Neural cell (in vitro differentiated cells): ENCODE measurements at regions not wholly inside any gene's neighbourhood (a gene's known extent, or its start where the extent isn't known, plus 50 kb on each side); places are given as distances from the start of the nearest gene placed in this dataset.

Experiments used
- H2AFZ ChIP-seq: fragments of 200-600, 300-800 bp; sonication (generic), shearing (Covaris generic); 2 replicates; pipeline ENCODE4 v1.6.0; 2014; ENCODE audit warnings: low read depth, mild to moderate bottlenecking, antibody characterized with exemption, low read length, moderate library complexity
- H3F3A ChIP-seq: fragments of 200-600 bp; shearing (Covaris generic); 2 replicates; pipeline ENCODE4 v1.6.1; 2016; ENCODE audit warnings: mild to moderate bottlenecking, moderate library complexity, mixed read lengths, antibody characterized with exemption, low read length; ENCODE audit not compliant: insufficient read depth, poor library complexity, severe bottlenecking
- H3K27ac ChIP-seq: fragments of 200-600, 300-800 bp; sonication (generic), shearing (Covaris generic); 2 replicates; pipeline ENCODE4 v1.5.1; 2014; ENCODE audit warnings: mild to moderate bottlenecking, low read length, moderate library complexity
- H3K27me3 ChIP-seq: fragments of 300-800, 200-600 bp; sonication (generic), shearing (Covaris generic); 2 replicates; pipeline ENCODE4 v1.6.0; 2014; ENCODE audit warnings: mild to moderate bottlenecking, low read depth, low read length, moderate library complexity; ENCODE audit not compliant: insufficient read depth
- H3K36me3 ChIP-seq: fragments of 300-800, 200-600 bp; sonication (generic), shearing (Covaris generic); 2 replicates; pipeline ENCODE4 v1.5.1; 2014; ENCODE audit warnings: mild to moderate bottlenecking, antibody characterized with exemption, low read length, moderate library complexity; ENCODE audit not compliant: insufficient read depth
- H3K4me2 ChIP-seq: fragments of 300-800, 200-600 bp; sonication (generic), shearing (Covaris generic); 2 replicates; pipeline ENCODE4 v1.6.0; 2014; ENCODE audit warnings: mild to moderate bottlenecking, low read length
- H3K4me3 ChIP-seq: fragments of 300-800, 200-600 bp; sonication (generic), shearing (Covaris generic); 2 replicates; pipeline ENCODE4 v1.5.1; 2014; ENCODE audit warnings: mild to moderate bottlenecking, low read length, moderate library complexity
- H3K79me2 ChIP-seq: fragments of 200-600 bp; shearing (Covaris generic); replicated peaks from 2 replicates; pipeline ENCODE4 v1.6.0; 2014; ENCODE audit warnings: mild to moderate bottlenecking, low read length, moderate library complexity; ENCODE audit not compliant: insufficient read depth
- H3K9ac ChIP-seq: fragments of 300-800, 200-600 bp; sonication (generic), shearing (Covaris generic); 2 replicates; pipeline ENCODE4 v1.6.1; 2016; ENCODE audit warnings: mild to moderate bottlenecking, low read length, mixed read lengths
- H3K9me2 ChIP-seq: fragments of 200-600 bp; shearing (Covaris generic); 2 replicates; pipeline ENCODE4 v1.6.1; 2016; ENCODE audit warnings: mild to moderate bottlenecking, low read length, mixed read lengths; ENCODE audit not compliant: insufficient read depth
- H3K9me3 ChIP-seq: fragments of 200-600, 300-800 bp; sonication (generic), shearing (Covaris generic); 2 replicates; pipeline ENCODE4 v1.6.1; 2016; ENCODE audit warnings: mild to moderate bottlenecking, mixed run types, low read length, moderate library complexity, mixed read lengths
- H4K20me1 ChIP-seq: fragments of 200-600 bp; shearing (Covaris generic); 2 replicates; pipeline ENCODE4 v1.6.1; 2016; ENCODE audit warnings: mild to moderate bottlenecking, mixed run types; ENCODE audit not compliant: insufficient read depth
- EP300 ChIP-seq: fragments of 450-650 bp; conservative IDR thresholded peaks from 2 replicates; pipeline ENCODE4 v1.6.1; 2014; ENCODE audit warnings: antibody characterized with exemption, mild to moderate bottlenecking, moderate library complexity; ENCODE audit not compliant: poor library complexity, severe bottlenecking
- EZH2 ChIP-seq: fragments of 200-600, 300-800 bp; shearing (Covaris generic), sonication (generic); IDR thresholded peaks from 2 replicates; pipeline ENCODE4 v1.6.1; 2014; ENCODE audit warnings: antibody characterized with exemption, low read length, borderline replicate concordance, mild to moderate bottlenecking; ENCODE audit not compliant: insufficient read depth, poor library complexity, severe bottlenecking
- MXI1 ChIP-seq: fragments of 450-650 bp; conservative IDR thresholded peaks from 2 replicates; pipeline ENCODE4 v1.6.1; 2014; ENCODE audit warnings: antibody characterized with exemption, mild to moderate bottlenecking; ENCODE audit not compliant: poor library complexity, severe bottlenecking
- POLR2AphosphoS5 ChIP-seq: IDR thresholded peaks from 2 replicates; pipeline ENCODE4 v1.6.1; 2012
- RAD21 ChIP-seq: fragments of 450-650 bp; conservative IDR thresholded peaks from 2 replicates; pipeline ENCODE4 v1.6.1; 2014; ENCODE audit warnings: antibody characterized with exemption, mild to moderate bottlenecking, moderate library complexity
- SMC3 ChIP-seq: fragments of 450-650 bp; conservative IDR thresholded peaks from 2 replicates; pipeline ENCODE4 v1.6.1; 2014; ENCODE audit warnings: antibody characterized with exemption, mild to moderate bottlenecking, moderate library complexity; ENCODE audit not compliant: poor library complexity
- TAF1 ChIP-seq: IDR thresholded peaks from 2 replicates; pipeline ENCODE4 v1.6.1; 2012; ENCODE audit warnings: low read depth
- TF ChIP-seq, protein P1 (sequence below): fragments of 450-650 bp; IDR thresholded peaks from 2 replicates; pipeline ENCODE4 v1.5.1; 2014; ENCODE audit warnings: antibody characterized with exemption, mild to moderate bottlenecking, moderate library complexity; ENCODE audit not compliant: poor library complexity, severe bottlenecking
- TF ChIP-seq, protein P2 (sequence below): IDR thresholded peaks from 2 replicates; pipeline ENCODE4 v1.6.1; 2012; ENCODE audit warnings: borderline replicate concordance

GRCh38 chr21:21690068-21690665 lies 692.0 kb downstream of the NCAM2 start:
- H3K9me3 ChIP-seq, result no peaks in the 10 kb centered on the region
- no peaks in the 10 kb centered on the region for H3K27me3 ChIP-seq
- no peaks in the 10 kb centered on the region for H3K36me3 ChIP-seq
- TF ChIP-seq POLR2AphosphoS5 (peak; percentile 19), SMC3 (no peak), EP300 (peak; percentile 78), TAF1 (no peak)
- TF ChIP-seq, protein P1, sequence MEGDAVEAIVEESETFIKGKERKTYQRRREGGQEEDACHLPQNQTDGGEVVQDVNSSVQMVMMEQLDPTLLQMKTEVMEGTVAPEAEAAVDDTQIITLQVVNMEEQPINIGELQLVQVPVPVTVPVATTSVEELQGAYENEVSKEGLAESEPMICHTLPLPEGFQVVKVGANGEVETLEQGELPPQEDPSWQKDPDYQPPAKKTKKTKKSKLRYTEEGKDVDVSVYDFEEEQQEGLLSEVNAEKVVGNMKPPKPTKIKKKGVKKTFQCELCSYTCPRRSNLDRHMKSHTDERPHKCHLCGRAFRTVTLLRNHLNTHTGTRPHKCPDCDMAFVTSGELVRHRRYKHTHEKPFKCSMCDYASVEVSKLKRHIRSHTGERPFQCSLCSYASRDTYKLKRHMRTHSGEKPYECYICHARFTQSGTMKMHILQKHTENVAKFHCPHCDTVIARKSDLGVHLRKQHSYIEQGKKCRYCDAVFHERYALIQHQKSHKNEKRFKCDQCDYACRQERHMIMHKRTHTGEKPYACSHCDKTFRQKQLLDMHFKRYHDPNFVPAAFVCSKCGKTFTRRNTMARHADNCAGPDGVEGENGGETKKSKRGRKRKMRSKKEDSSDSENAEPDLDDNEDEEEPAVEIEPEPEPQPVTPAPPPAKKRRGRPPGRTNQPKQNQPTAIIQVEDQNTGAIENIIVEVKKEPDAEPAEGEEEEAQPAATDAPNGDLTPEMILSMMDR, result no peak
- TF ChIP-seq, protein P2, sequence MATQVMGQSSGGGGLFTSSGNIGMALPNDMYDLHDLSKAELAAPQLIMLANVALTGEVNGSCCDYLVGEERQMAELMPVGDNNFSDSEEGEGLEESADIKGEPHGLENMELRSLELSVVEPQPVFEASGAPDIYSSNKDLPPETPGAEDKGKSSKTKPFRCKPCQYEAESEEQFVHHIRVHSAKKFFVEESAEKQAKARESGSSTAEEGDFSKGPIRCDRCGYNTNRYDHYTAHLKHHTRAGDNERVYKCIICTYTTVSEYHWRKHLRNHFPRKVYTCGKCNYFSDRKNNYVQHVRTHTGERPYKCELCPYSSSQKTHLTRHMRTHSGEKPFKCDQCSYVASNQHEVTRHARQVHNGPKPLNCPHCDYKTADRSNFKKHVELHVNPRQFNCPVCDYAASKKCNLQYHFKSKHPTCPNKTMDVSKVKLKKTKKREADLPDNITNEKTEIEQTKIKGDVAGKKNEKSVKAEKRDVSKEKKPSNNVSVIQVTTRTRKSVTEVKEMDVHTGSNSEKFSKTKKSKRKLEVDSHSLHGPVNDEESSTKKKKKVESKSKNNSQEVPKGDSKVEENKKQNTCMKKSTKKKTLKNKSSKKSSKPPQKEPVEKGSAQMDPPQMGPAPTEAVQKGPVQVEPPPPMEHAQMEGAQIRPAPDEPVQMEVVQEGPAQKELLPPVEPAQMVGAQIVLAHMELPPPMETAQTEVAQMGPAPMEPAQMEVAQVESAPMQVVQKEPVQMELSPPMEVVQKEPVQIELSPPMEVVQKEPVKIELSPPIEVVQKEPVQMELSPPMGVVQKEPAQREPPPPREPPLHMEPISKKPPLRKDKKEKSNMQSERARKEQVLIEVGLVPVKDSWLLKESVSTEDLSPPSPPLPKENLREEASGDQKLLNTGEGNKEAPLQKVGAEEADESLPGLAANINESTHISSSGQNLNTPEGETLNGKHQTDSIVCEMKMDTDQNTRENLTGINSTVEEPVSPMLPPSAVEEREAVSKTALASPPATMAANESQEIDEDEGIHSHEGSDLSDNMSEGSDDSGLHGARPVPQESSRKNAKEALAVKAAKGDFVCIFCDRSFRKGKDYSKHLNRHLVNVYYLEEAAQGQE, result peak; percentile 68
- no peaks in the 10 kb centered on the region for H3F3A ChIP-seq
- no peak overlapping the region for H3K9ac ChIP-seq
- H2AFZ ChIP-seq, result no peak overlapping the region
- H3K79me2 ChIP-seq, result no peaks in the 10 kb centered on the region
- H3K27ac ChIP-seq, result peak overlapping the region; percentile 5
- no peaks in the 10 kb centered on the region for H3K9me2 ChIP-seq
- H3K4me2 ChIP-seq, result no peak overlapping the region
- no peak overlapping the region for H3K4me3 ChIP-seq
- no peaks in the 10 kb centered on the region for H4K20me1 ChIP-seq

GRCh38 chr21:21712748-21713520 lies 714.7 kb downstream of the NCAM2 start:
- H3K9me2 ChIP-seq, result no peaks in the 10 kb centered on the region
- H3K27ac ChIP-seq, result no peak overlapping the region
- H2AFZ ChIP-seq, result no peak overlapping the region
- no peak overlapping the region for H3K4me3 ChIP-seq
- no peak overlapping the region for H3K9ac ChIP-seq
- no peaks in the 10 kb centered on the region for H3K9me3 ChIP-seq
- no peaks in the 10 kb centered on the region for H3K36me3 ChIP-seq
- TF ChIP-seq, protein P1, result no peak
- TF ChIP-seq EP300 (no peak), SMC3 (no peak), EZH2 (no peak), RAD21 (no peak), MXI1 (no peak), TAF1 (no peak), POLR2AphosphoS5 (no peak)
- TF ChIP-seq, protein P2, result no peak
- H3K27me3 ChIP-seq, result no peaks in the 10 kb centered on the region
- H3K79me2 ChIP-seq, result no peaks in the 10 kb centered on the region
- no peaks in the 10 kb centered on the region for H3F3A ChIP-seq
- H3K4me2 ChIP-seq, result no peak overlapping the region
- no peaks in the 10 kb centered on the region for H4K20me1 ChIP-seq
